BJ (cell line): ENCODE measurements at regions not wholly inside any gene's neighbourhood (a gene's known extent, or its start where the extent isn't known, plus 50 kb on each side); places are given as distances from the start of the nearest gene placed in this dataset.

Experiments used
- CTCF ChIA-PET: fragments of 350-600 bp; formaldehyde crosslinking; extraction: SDS; loops from one replicate; lab custom pipeline; 2021; ENCODE audit warnings: antibody characterized with exemption, inconsistent platforms; lab: Yijun Ruan, JAX
- POLR2A ChIA-PET: fragments of 300-600 bp; sonication (Branson Sonifier 250); formaldehyde crosslinking; extraction: SDS; loops from one replicate; lab custom pipeline; 2021; ENCODE audit warnings: antibody characterized with exemption; lab: Charles Lee
- DNase-seq: peaks from one replicate; pipeline ENCODE4 v3.0.0-alpha.2; 2011; ENCODE audit warnings: low read depth
- H3K27me3 ChIP-seq: 2 replicates; pipeline ENCODE4 v1.6.0; 2011; ENCODE audit warnings: low read length; ENCODE audit not compliant: control insufficient read depth, insufficient read depth
- H3K36me3 ChIP-seq: 2 replicates; pipeline ENCODE4 v1.5.1; 2011; ENCODE audit warnings: low read length; ENCODE audit not compliant: control insufficient read depth, insufficient read depth
- H3K4me3 ChIP-seq: 2 replicates; pipeline ENCODE4 v1.5.1; 2011; ENCODE audit warnings: low read depth, mild to moderate bottlenecking, control low read depth, low read length
- TF ChIP-seq, protein P1 (sequence below): IDR thresholded peaks from 2 replicates; pipeline ENCODE4 v1.5.1; 2011; ENCODE audit warnings: low read depth, mild to moderate bottlenecking, control low read depth, inconsistent platforms, low read length, moderate library complexity; ENCODE audit not compliant: insufficient read depth

DNA sequence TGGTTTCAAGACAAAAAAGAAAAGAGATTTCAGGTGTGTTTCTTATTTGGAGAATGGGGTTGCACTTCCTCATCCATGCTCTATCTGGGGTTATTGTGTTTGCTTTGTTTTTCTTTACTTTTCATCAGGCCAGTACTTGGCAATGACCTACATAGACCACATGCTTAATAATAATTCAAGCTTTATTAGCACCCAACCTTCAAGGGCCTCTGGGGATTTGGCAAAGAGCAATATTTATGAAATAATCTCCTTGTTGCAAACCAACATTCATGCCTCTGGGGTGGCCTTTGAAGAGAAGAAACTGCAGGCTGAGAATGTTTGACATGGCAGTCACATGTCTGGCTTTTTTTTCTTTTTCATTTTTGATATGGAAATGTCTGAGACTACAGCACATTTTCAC, 68.2 kb upstream of the SNRK start:
- Histone ChIP-seq H3K27me3 (peaks cover 1% of the 10 kb centered on the region; the same call in 1 of the 2 replicates), H3K36me3 (no peaks in the 10 kb centered on the region), H3K4me3 (no peak overlapping the region)
- POLR2A ChIA-PET, result no interaction called here
- DNase-seq, result no peak
- TF ChIP-seq, protein P1, sequence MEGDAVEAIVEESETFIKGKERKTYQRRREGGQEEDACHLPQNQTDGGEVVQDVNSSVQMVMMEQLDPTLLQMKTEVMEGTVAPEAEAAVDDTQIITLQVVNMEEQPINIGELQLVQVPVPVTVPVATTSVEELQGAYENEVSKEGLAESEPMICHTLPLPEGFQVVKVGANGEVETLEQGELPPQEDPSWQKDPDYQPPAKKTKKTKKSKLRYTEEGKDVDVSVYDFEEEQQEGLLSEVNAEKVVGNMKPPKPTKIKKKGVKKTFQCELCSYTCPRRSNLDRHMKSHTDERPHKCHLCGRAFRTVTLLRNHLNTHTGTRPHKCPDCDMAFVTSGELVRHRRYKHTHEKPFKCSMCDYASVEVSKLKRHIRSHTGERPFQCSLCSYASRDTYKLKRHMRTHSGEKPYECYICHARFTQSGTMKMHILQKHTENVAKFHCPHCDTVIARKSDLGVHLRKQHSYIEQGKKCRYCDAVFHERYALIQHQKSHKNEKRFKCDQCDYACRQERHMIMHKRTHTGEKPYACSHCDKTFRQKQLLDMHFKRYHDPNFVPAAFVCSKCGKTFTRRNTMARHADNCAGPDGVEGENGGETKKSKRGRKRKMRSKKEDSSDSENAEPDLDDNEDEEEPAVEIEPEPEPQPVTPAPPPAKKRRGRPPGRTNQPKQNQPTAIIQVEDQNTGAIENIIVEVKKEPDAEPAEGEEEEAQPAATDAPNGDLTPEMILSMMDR, result no peak
- CTCF ChIA-PET, result interaction anchor here (1.0 to 1.1 kb wide), 2 partner anchors 20 to 256 kb away, joined by 3 read pairs; no protein-coding TSS in a partner anchor

DNA sequence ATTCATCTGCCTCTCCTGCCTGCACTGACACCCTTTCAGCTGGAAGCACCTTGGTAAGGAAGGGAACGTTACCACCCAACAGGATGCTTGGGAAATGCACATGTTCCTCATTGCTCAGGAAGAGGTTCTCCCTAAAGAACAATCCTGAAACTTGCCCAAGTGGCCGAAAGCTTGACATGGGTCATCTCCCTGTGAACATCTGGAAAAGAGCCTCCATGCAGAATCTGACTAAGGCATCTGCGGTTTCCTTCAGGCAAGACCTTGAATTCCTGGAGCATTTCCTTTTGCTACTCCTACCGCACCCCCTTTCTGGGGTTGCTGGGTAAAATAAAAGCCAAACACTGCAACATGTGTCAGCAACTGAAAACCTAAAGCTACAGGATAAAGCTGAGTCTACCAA, 68.7 kb upstream of the SNRK start:
- H3K4me3 ChIP-seq, result no peak overlapping the region
- ChIA-PET POLR2A (no interaction called here), CTCF (interaction anchor here (1.0 to 1.6 kb wide), 3 partner anchors 11 to 256 kb away, joined by 3 read pairs; no protein-coding TSS in a partner anchor)
- peaks cover 1% of the 10 kb centered on the region; the same call in 1 of the 2 replicates for H3K27me3 ChIP-seq
- TF ChIP-seq, protein P1, result no peak
- H3K36me3 ChIP-seq, result no peaks in the 10 kb centered on the region
- DNase-seq, result peak; percentile 56

DNA sequence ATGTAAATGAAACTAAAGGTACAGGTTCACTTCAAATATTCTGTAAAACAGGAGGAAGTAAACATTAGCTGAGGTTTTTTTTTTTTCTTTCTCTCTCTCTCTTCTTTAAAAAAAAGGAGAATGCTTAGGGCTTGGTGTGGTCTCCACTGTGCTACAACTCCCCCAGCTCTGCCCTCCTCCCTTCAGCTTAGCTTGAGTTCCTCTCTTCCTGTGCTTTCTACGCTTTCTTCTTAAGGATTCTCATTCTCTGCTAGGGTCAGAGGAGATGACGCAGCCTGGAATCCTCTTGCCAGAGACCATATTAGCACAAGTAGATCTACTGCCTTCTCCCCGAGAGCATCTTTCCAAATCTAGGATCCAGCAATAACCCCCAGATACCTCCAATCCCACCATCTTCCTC, 69.1 kb upstream of the SNRK start:
- no peaks in the 10 kb centered on the region for H3K36me3 ChIP-seq
- ChIA-PET CTCF (interaction anchor here (1.0 to 1.6 kb wide), 3 partner anchors 11 to 55 kb away, joined by 3 read pairs; no protein-coding TSS in a partner anchor), POLR2A (no interaction called here)
- DNase-seq, result no peak
- TF ChIP-seq, protein P1, result no peak
- no peak overlapping the region for H3K4me3 ChIP-seq
- peaks cover 1% of the 10 kb centered on the region; the same call in 1 of the 2 replicates for H3K27me3 ChIP-seq

DNA sequence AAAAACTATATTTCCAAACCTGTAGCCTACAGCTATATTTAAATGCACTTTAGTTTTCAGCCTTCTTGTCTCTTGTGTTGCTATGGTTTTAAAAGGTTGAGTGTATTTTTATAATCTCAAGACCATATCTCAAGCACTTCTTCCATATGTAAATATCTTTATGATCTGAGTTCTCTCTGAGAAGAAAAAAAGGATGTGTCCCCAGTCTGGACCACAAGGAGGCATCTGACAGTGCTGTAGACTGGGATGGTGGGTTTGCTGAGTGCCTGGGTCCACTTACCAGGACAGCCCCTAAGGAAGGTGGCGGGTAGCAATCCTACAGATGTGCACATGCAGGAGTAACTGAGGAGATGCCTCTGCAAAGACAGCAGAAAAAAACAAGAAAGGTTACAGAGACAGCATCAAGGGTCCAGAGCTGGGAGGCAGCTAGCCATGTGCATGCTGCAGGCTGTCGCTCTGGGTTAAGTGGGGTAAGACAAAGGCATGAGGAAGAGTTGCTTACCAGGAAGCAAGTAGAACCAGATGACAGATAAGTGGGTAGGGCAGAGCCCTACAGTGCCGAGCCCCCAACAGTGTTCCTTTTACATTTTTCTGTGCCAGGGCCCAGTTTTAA, 70.6 kb upstream of the SNRK start:
- POLR2A ChIA-PET, result no interaction called here
- CTCF ChIA-PET, result interaction anchor here (0.7 to 1.6 kb wide), 3 partner anchors 8 to 54 kb away, joined by 3 to 4 read pairs (median 3); no protein-coding TSS in a partner anchor
- peaks cover 1% of the 10 kb centered on the region for H3K27me3 ChIP-seq
- no peak overlapping the region for H3K4me3 ChIP-seq
- TF ChIP-seq, protein P1, result no peak
- no peaks in the 10 kb centered on the region for H3K36me3 ChIP-seq
- DNase-seq, result no peak

DNA sequence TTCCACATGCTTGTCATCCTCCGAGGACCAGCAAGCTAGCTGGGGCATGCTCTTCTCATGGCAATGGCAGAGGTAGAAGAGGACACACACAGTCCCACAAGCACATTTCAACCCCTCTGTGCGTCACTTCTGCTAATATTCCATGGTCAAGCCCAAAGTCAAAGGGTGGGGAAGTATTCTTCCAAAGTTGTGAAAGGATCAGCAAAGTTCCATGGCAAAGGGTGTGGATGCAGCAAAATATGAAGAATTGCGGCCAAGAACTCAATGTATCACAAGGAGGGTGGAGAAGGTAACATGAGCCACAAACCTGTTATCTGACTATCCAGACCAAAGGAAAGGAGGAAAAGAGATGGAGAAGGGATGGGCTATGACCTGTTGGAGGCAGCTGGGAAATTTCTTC, 71.2 kb upstream of the SNRK start:
- no peaks in the 10 kb centered on the region for H3K36me3 ChIP-seq
- POLR2A ChIA-PET, result no interaction called here
- no peak overlapping the region for H3K4me3 ChIP-seq
- TF ChIP-seq, protein P1, result no peak
- no peak for DNase-seq
- CTCF ChIA-PET, result interaction anchor here (0.7 kb wide), 1 partner anchor 9 kb away, joined by 4 read pairs; no protein-coding TSS in a partner anchor
- peaks cover 1% of the 10 kb centered on the region for H3K27me3 ChIP-seq
